ENCODE measurements at regions not wholly inside any gene's neighbourhood (a gene's known extent, or its start where the extent isn't known, plus 50 kb on each side); places are given as distances from the start of the nearest gene placed in this dataset.

DNA sequence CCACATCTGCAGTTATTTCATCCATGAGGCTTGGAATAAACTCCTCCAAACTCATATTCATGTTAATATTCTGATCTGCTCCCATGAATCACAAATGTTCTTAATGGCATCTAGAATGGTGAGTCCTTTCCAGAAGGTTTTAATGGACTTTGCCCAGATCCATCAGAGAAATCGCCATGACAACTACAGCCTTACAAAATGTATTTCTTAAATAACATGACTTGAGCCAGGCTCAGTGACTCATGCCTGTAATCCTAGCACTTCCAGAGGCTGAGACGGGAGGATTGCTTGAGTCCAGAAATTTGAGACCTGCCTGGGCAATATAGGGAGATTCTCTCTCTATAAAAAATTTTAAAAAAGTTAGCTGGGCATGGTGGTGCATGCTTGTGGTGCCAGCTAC is 102.1 kb upstream of the TMEM168 start:
- no peak overlapping the region for H3K9ac ChIP-seq (ENCODE audit: low read length)
- no peak overlapping the region for H3K4me2 ChIP-seq (ENCODE audit: low read length)
- TF ChIP-seq EZH2 (IDR thresholded peaks at IDR 0.05; ENCODE audit: low read length, unreplicated experiment): no peak
- no peak for TF ChIP-seq EZH2phosphoT487 (IDR thresholded peaks at IDR 0.05; ENCODE audit: borderline replicate concordance, low read length)
- TF ChIP-seq, protein P1, sequence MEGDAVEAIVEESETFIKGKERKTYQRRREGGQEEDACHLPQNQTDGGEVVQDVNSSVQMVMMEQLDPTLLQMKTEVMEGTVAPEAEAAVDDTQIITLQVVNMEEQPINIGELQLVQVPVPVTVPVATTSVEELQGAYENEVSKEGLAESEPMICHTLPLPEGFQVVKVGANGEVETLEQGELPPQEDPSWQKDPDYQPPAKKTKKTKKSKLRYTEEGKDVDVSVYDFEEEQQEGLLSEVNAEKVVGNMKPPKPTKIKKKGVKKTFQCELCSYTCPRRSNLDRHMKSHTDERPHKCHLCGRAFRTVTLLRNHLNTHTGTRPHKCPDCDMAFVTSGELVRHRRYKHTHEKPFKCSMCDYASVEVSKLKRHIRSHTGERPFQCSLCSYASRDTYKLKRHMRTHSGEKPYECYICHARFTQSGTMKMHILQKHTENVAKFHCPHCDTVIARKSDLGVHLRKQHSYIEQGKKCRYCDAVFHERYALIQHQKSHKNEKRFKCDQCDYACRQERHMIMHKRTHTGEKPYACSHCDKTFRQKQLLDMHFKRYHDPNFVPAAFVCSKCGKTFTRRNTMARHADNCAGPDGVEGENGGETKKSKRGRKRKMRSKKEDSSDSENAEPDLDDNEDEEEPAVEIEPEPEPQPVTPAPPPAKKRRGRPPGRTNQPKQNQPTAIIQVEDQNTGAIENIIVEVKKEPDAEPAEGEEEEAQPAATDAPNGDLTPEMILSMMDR (conservative IDR thresholded peaks at IDR 0.05; ENCODE audit: low read depth, low read length): no peak
- no peaks in the 10 kb centered on the region for H4K20me1 ChIP-seq (ENCODE audit: low read length)
- no peaks in the 10 kb centered on the region for H3K27me3 ChIP-seq (ENCODE audit: low read length)
- intact Hi-C loops (cut with micrococcal nuclease): loop anchor here (10.0 kb wide), 2 partner anchors 137 to 227 kb away; no protein-coding TSS in a partner anchor
- no peaks in the 10 kb centered on the region for H3K9me2 ChIP-seq (replicated peaks; ENCODE audit: low read length)
- H3K36me3 ChIP-seq (ENCODE audit: low read depth, low read length): no peaks in the 10 kb centered on the region
- POLR2A ChIA-PET (ENCODE audit: unreplicated experiment): no interaction called here
- BruUV-seq (replicated peaks): no TSS peak
- ATAC-seq (peak; percentile 24; the same call in 1 of the 2 replicates), DNase-seq (peak; percentile 38)
- no peak overlapping the region for H3K27ac ChIP-seq (ENCODE audit: low read length)
- H3F3A ChIP-seq (ENCODE audit: low read length, unreplicated experiment): no peaks in the 10 kb centered on the region
- no peak overlapping the region for H3K4me3 ChIP-seq (ENCODE audit: low read length)
- no peaks in the 10 kb centered on the region for H3K4me1 ChIP-seq (ENCODE audit: insufficient read depth, low read length)
- no peaks in the 10 kb centered on the region for H3K79me2 ChIP-seq (ENCODE audit: low read length)
- no peak overlapping the region for H2AFZ ChIP-seq (ENCODE audit: low read length)
- CTCF ChIA-PET: no interaction called here
- H3K9me3 ChIP-seq (ENCODE audit: low read length): no peaks in the 10 kb centered on the region

DNA sequence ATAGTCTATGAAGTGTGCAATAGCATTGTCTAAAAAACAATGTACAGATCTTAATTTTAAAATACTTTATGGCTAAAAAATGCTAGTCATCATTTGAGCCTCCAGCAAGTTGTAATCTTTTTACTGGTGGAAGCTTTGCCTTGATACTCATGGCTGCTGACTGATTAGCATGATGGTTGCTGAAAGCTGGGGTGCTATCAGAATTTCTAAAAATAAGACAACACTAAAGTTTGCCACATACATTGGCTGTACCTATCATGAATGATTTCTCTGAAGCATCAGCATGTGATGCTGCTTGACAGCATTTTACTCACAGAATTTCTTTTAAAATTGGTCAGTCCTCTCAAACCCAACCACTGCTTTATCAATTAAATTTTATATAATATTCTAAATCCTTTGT is 101.5 kb upstream of the TMEM168 start:
- no peak overlapping the region for H3K4me2 ChIP-seq (ENCODE audit: low read length)
- H3F3A ChIP-seq (ENCODE audit: low read length, unreplicated experiment): no peaks in the 10 kb centered on the region
- intact Hi-C loops (cut with micrococcal nuclease): loop anchor here (10.0 kb wide), 2 partner anchors 137 to 227 kb away; no protein-coding TSS in a partner anchor
- no peak overlapping the region for H3K27ac ChIP-seq (ENCODE audit: low read length)
- no peaks in the 10 kb centered on the region for H3K9me2 ChIP-seq (replicated peaks; ENCODE audit: low read length)
- ChIA-PET CTCF (no interaction called here), POLR2A (ENCODE audit: unreplicated experiment) (no interaction called here)
- DNase-seq (no peak), ATAC-seq (no peak)
- H3K36me3 ChIP-seq (ENCODE audit: low read depth, low read length): no peaks in the 10 kb centered on the region
- no peak for TF ChIP-seq EZH2phosphoT487 (IDR thresholded peaks at IDR 0.05; ENCODE audit: borderline replicate concordance, low read length)
- no peak for TF ChIP-seq EZH2 (IDR thresholded peaks at IDR 0.05; ENCODE audit: low read length, unreplicated experiment)
- TF ChIP-seq, protein P1 (conservative IDR thresholded peaks at IDR 0.05; ENCODE audit: low read depth, low read length): no peak
- H2AFZ ChIP-seq (ENCODE audit: low read length): no peak overlapping the region
- no peaks in the 10 kb centered on the region for H3K9me3 ChIP-seq (ENCODE audit: low read length)
- H3K79me2 ChIP-seq (ENCODE audit: low read length): no peaks in the 10 kb centered on the region
- BruUV-seq (replicated peaks): no TSS peak
- no peaks in the 10 kb centered on the region for H3K4me1 ChIP-seq (ENCODE audit: insufficient read depth, low read length)
- no peaks in the 10 kb centered on the region for H3K27me3 ChIP-seq (ENCODE audit: low read length)
- H3K4me3 ChIP-seq (ENCODE audit: low read length): no peak overlapping the region
- H4K20me1 ChIP-seq (ENCODE audit: low read length): no peaks in the 10 kb centered on the region
- H3K9ac ChIP-seq (ENCODE audit: low read length): no peak overlapping the region

DNA sequence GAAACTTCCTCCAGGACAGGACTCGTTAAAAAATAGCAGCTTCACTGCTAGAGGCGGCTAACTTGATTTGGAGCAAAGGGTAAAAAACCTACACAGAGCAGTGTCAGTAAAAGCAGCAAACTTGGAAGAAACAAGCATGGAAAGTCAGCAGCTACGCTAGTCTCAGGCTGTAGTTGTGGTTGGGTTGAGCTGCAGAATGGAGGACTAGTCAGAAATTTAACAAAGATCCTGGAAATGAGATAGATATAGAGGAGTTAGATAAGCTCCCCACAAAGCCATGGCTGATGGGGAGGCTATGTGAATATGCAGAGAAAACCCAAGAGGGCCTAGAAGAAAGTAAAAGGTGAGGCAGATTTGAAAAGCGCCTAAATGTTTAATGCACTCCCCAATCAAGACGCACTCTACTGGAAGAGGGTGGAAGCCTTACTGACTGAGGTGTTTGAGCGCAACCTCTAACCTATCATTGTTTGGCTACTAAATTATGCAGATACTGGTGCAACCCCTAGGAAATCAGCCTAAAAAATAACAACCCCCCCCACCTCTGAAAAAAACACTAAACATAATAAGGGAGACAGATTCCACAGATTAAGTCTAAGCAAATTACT is 99.7 kb upstream of the TMEM168 start:
- BruUV-seq (replicated peaks): no TSS peak

More for the DNA sequence above, 99.7 kb upstream of the TMEM168 start:
- no peak overlapping the region for H3K9ac ChIP-seq (ENCODE audit: low read length)
- H3K4me2 ChIP-seq (ENCODE audit: low read length): no peak overlapping the region
- no peaks in the 10 kb centered on the region for H3K36me3 ChIP-seq (ENCODE audit: low read depth, low read length)
- H3K79me2 ChIP-seq (ENCODE audit: low read length): no peaks in the 10 kb centered on the region
- no peaks in the 10 kb centered on the region for H4K20me1 ChIP-seq (ENCODE audit: low read length)
- no peaks in the 10 kb centered on the region for H3K9me3 ChIP-seq (ENCODE audit: low read length)
- CTCF ChIA-PET: no interaction called here
- no peaks in the 10 kb centered on the region for H3K9me2 ChIP-seq (replicated peaks; ENCODE audit: low read length)
- H3K27me3 ChIP-seq (ENCODE audit: low read length): no peaks in the 10 kb centered on the region
- TF ChIP-seq EZH2phosphoT487 (IDR thresholded peaks at IDR 0.05; ENCODE audit: borderline replicate concordance, low read length): no peak
- no peak for TF ChIP-seq EZH2 (IDR thresholded peaks at IDR 0.05; ENCODE audit: low read length, unreplicated experiment)
- TF ChIP-seq, protein P1 (conservative IDR thresholded peaks at IDR 0.05; ENCODE audit: low read depth, low read length): no peak
- ATAC-seq (no peak), DNase-seq (no peak)
- no peak overlapping the region for H3K4me3 ChIP-seq (ENCODE audit: low read length)
- intact Hi-C loops (cut with micrococcal nuclease): loop anchor here (10.0 kb wide), 2 partner anchors 135 to 225 kb away; no protein-coding TSS in a partner anchor
- no peak overlapping the region for H2AFZ ChIP-seq (ENCODE audit: low read length)
- no peaks in the 10 kb centered on the region for H3F3A ChIP-seq (ENCODE audit: low read length, unreplicated experiment)
- H3K27ac ChIP-seq (ENCODE audit: low read length): no peak overlapping the region
- H3K4me1 ChIP-seq (ENCODE audit: insufficient read depth, low read length): no peaks in the 10 kb centered on the region
- POLR2A ChIA-PET (ENCODE audit: unreplicated experiment): no interaction called here
